ENCODE measurements at regions not wholly inside any gene's neighbourhood (a gene's known extent, or its start where the extent isn't known, plus 50 kb on each side); places are given as distances from the start of the nearest gene placed in this dataset.

GRCh38 chrX:141415889-141416288, 168.6 kb downstream of the SPANXA1 start:
- TF ChIP-seq ZHX1 (conservative IDR thresholded peaks at IDR 0.05; ENCODE audit: low read length) (no peak), TBP (optimal IDR thresholded peaks at IDR 0.05; ENCODE audit: low read depth, low read length) (no peak)
- CTCF ChIA-PET (ENCODE audit: low intra/inter-chr PET ratio), result no interaction called here
- no peak overlapping the region for H3K9ac ChIP-seq (ENCODE audit: insufficient read depth in 1 of 2, low read depth in 2 of 2, low read length in 2 of 2)
- FAIRE-seq (no peak), DNase-seq (ENCODE audit: extremely low read depth in 1 of 4, low spot score in 3 of 4) (no peak), ATAC-seq (no peak)
- WGBS (ENCODE audit: insufficient coverage, low coverage, missing lambda C conversion rate), result 0% methylated on average over 1 of the region's 1 CpG
- in situ Hi-C loops (cut with MboI) (no loop called here), intact Hi-C loops (cut with micrococcal nuclease) (no loop called here)
- H3K4me1 ChIP-seq (replicated peaks in 1 of 2; ENCODE audit: control insufficient read depth in 2 of 2, insufficient read depth in 2 of 2, low read length in 2 of 2), result no peaks in the 10 kb centered on the region
- H3K79me2 ChIP-seq (ENCODE audit: control insufficient read depth, insufficient read depth, low read length), result no peaks in the 10 kb centered on the region
- POLR2A ChIA-PET, result no interaction called here
- no peaks in the 10 kb centered on the region for H3K36me3 ChIP-seq (ENCODE audit: control insufficient read depth, insufficient read depth, low read length)
- no peaks in the 10 kb centered on the region for H4K20me1 ChIP-seq (replicated peaks; ENCODE audit: control insufficient read depth, insufficient read depth, low read length)
- no peak overlapping the region for H3K4me3 ChIP-seq
- BruUV-seq (replicated peaks), result no TSS peak
- H3K27me3 ChIP-seq (ENCODE audit: control insufficient read depth in 2 of 2, insufficient read depth in 2 of 2, low read length in 2 of 2), result no peaks in the 10 kb centered on the region
- no peak overlapping the region for H3K27ac ChIP-seq (ENCODE audit: extremely low read depth, low read depth, low read length)
- H2AFZ ChIP-seq (ENCODE audit: low read depth, low read length), result no peak overlapping the region
- H3K4me2 ChIP-seq (ENCODE audit: insufficient read depth, low read length), result no peak overlapping the region
- no peaks in the 10 kb centered on the region for H3K9me1 ChIP-seq (ENCODE audit: control insufficient read depth, insufficient read depth, low read length)
- no peaks in the 10 kb centered on the region for H3K9me3 ChIP-seq (replicated peaks; ENCODE audit: control insufficient read depth, insufficient read depth, low read depth, low read length)

DNA sequence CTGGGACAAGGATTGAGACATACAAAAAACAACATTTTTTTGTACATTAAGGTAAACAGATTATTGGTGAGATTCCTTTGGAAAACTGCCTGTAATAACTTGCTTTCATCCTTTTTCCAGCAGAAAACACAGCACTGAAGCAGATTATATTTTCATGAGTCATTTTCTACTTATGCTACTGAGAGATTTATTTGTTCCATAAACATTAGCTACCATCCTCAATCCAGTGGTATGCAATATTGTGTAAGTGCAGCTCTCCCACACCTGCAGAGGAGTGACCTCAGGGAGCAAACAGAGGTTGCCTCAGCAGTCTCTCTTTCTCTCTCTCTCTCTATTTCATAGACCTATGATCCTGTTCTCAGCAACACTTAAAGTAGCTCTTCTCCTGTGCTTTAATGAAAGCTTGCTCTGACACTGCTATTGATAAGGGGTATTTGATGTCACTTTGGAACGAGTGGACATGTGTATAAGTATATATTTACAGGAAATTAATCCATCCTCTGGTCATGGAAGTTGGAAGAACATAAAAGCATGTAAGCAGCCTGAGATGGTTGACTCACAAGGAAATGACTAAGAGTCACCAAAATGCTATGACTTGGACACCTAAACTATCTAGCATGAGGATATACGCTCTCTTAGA, 163.7 kb upstream of the SPANXC start:
- POLR2A ChIA-PET, result no interaction called here
- Histone ChIP-seq H3K4me2 (ENCODE audit: insufficient read depth, low read length) (no peak overlapping the region), H2AFZ (ENCODE audit: low read depth, low read length) (no peak overlapping the region), H3K79me2 (ENCODE audit: control insufficient read depth, insufficient read depth, low read length) (no peaks in the 10 kb centered on the region), H3K9ac (ENCODE audit: insufficient read depth in 1 of 2, low read depth in 2 of 2, low read length in 2 of 2) (no peak overlapping the region), H3K9me3 (replicated peaks; ENCODE audit: control insufficient read depth, insufficient read depth, low read depth, low read length) (no peaks in the 10 kb centered on the region; the same call in 1 of the 2 replicates), H3K27ac (ENCODE audit: extremely low read depth, low read depth, low read length) (no peak overlapping the region), H3K4me1 (replicated peaks in 1 of 2; ENCODE audit: control insufficient read depth in 2 of 2, insufficient read depth in 2 of 2, low read length in 2 of 2) (no peaks in the 10 kb centered on the region), H3K36me3 (ENCODE audit: control insufficient read depth, insufficient read depth, low read length) (no peaks in the 10 kb centered on the region), H4K20me1 (replicated peaks; ENCODE audit: control insufficient read depth, insufficient read depth, low read length) (no peaks in the 10 kb centered on the region), H3K9me1 (ENCODE audit: control insufficient read depth, insufficient read depth, low read length) (no peaks in the 10 kb centered on the region), H3K27me3 (ENCODE audit: control insufficient read depth in 2 of 2, insufficient read depth in 2 of 2, low read length in 2 of 2) (no peaks in the 10 kb centered on the region), H3K4me3 (no peak overlapping the region)
- intact Hi-C loops (cut with micrococcal nuclease) (no loop called here), in situ Hi-C loops (cut with MboI) (no loop called here)
- no peak for DNase-seq (ENCODE audit: extremely low read depth in 1 of 4, low spot score in 3 of 4)
- CTCF ChIA-PET (ENCODE audit: low intra/inter-chr PET ratio), result no interaction called here
- BruUV-seq (replicated peaks), result no TSS peak
- no peak for ATAC-seq
- WGBS (ENCODE audit: insufficient coverage, low coverage, missing lambda C conversion rate), result 0% methylated on average over 2 of the region's 2 CpGs
- FAIRE-seq, result no peak
- TF ChIP-seq LEF1 (IDR thresholded peaks at IDR 0.05), result no peak
- TF ChIP-seq TCF7 (IDR thresholded peaks at IDR 0.05; ENCODE audit: borderline replicate concordance), result no peak
- TF ChIP-seq, protein P1, sequence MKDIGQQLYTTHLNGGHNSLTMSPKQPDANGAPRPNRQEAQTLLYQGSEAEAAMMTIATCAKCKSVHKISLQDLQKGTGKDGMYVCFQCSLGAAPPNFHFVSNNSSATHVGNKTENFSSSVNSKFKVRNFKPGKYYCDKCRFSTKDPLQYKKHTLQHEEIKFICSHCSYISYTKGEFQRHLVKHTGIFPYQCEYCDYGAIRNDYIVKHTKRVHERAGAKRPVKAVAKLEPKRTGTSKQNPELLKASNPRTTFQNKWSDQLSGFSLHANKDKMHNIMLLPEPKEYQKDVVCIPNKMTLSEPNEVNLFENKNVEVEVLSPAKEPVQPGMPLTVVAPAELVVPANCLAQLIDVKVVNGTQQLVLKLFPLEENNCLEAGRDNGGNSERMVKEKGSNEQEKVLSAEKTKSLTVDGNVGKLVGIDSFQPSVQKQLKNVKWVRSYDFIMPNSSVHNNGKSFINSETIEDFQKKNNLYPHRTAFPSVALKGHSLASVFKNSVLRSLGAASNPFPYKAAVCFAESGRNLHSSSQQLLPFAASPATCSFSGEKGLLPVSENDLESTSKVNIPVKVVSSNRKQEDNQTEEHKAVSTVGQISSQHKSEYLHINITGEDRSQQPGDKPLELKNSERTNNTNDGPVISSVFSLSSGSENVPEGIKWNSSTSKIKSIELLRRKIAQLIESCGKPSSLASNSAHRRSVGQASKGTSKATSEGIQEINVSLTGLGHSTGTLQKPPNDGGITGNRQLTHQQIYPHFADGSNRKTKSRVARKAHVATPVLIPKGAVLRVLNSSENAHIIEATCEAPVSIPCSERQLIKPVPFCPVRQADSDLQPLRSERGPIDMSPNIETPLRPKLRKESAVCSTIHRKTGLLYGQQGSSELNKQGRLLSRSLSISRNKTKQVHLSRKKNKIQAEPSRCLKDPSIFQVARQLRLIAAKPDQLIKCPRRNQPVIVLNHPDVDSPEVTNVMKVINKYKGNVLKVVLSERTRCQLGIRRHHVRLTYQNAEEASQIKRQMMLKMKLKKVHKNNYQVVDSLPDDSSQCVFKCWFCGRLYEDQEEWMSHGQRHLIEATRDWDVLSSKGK (CRISPR knock-in tag; IDR thresholded peaks at IDR 0.05), result no peak
- TF ChIP-seq DACH1 (IDR thresholded peaks at IDR 0.05; ENCODE audit: partially characterized antibody), result no peak
- no peak for TF ChIP-seq GABPB2 (CRISPR knock-in tag; conservative IDR thresholded peaks at IDR 0.05)
- no peak for TF ChIP-seq DIDO1 (tag; IDR thresholded peaks at IDR 0.05; ENCODE audit: low read depth)
- TF ChIP-seq ERF (CRISPR knock-in tag; IDR thresholded peaks at IDR 0.05), result no peak

All from K562 (cell line).